ENCODE measurements at regions not wholly inside any gene's neighbourhood (a gene's known extent, or its start where the extent isn't known, plus 50 kb on each side); places are given as distances from the start of the nearest gene placed in this dataset.

DNA sequence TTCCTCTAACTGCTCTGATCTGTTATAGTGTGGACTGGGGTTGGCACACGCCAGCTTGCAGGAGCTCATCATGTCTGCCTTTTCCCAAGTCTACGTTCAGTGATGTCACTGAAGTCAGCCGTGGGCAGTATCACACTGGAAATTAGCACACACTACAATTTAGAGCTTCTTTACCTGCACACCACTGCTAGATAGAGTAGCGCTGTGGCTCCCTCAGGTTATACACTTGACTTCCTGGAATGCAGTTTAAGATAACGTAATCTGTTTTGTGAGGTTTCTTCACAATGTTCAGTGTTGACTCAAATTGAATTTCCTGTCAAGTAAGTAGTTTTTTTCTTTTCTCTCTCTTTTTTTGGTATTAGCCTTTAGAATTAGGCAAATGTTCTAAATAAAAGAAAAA, 487.2 kb downstream of the DCDC2C start:
- ChIA-PET CTCF (ENCODE audit: low intra/inter-chr PET ratio, low total read pairs) (no interaction called here), POLR2A (no interaction called here)
- Histone ChIP-seq H3K9ac (ENCODE audit: insufficient read depth, low read depth, low read length) (no peak overlapping the region), H2AFZ (ENCODE audit: low read length) (no peak overlapping the region), H3K79me2 (ENCODE audit: insufficient read depth, low read length) (no peaks in the 10 kb centered on the region), H4K20me1 (ENCODE audit: insufficient read depth, low read length) (no peaks in the 10 kb centered on the region), H3K4me3 (replicated peaks in 1 of 3; ENCODE audit: insufficient read depth in 1 of 3, low read depth in 2 of 3, low read length in 3 of 3) (no peak overlapping the region), H3K27me3 (ENCODE audit: control insufficient read depth in 1 of 2, insufficient read depth in 2 of 2, low read length in 2 of 2) (no peaks in the 10 kb centered on the region), H3K4me1 (ENCODE audit: insufficient read depth, low read length) (no peaks in the 10 kb centered on the region), H3K27ac (ENCODE audit: extremely low read length, insufficient read depth, low read length) (no peak overlapping the region), H3K9me3 (ENCODE audit: low read length) (peaks cover 73% of the 10 kb centered on the region), H3K4me2 (ENCODE audit: low read depth, low read length) (no peak overlapping the region), H3K36me3 (replicated peaks in 1 of 2; ENCODE audit: control insufficient read depth in 1 of 2, insufficient read depth in 2 of 2, low read length in 2 of 2) (no peaks in the 10 kb centered on the region)
- WGBS (ENCODE audit: low lambda C conversion rate), result 11% methylated on average over 5 of the region's 5 CpGs
- no TSS peak for BruUV-seq (replicated peaks)
- in situ Hi-C loops (cut with HindIII; ENCODE audit: extremely low pct_ligation_motif_present, low pct_unique_long_range_greater_than_20kb) (no loop called here), intact Hi-C loops (cut with micrococcal nuclease; ENCODE audit: unreplicated experiment) (no loop called here)
- TF ChIP-seq, protein P1, sequence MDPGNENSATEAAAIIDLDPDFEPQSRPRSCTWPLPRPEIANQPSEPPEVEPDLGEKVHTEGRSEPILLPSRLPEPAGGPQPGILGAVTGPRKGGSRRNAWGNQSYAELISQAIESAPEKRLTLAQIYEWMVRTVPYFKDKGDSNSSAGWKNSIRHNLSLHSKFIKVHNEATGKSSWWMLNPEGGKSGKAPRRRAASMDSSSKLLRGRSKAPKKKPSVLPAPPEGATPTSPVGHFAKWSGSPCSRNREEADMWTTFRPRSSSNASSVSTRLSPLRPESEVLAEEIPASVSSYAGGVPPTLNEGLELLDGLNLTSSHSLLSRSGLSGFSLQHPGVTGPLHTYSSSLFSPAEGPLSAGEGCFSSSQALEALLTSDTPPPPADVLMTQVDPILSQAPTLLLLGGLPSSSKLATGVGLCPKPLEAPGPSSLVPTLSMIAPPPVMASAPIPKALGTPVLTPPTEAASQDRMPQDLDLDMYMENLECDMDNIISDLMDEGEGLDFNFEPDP (CRISPR knock-in tag; conservative IDR thresholded peaks at IDR 0.05), result no peak
- TF ChIP-seq THYN1 (CRISPR knock-in tag; IDR thresholded peaks at IDR 0.05; ENCODE audit: borderline replicate concordance, low read depth) (no peak), PAF1 (CRISPR knock-in tag; IDR thresholded peaks at IDR 0.05) (no peak), KLF12 (CRISPR knock-in tag; IDR thresholded peaks at IDR 0.05; ENCODE audit: borderline replicate concordance) (no peak), JUND (CRISPR knock-in tag; IDR thresholded peaks at IDR 0.05) (no peak), PHF21A (CRISPR knock-in tag; IDR thresholded peaks at IDR 0.05) (no peak), GPN1 (CRISPR knock-in tag; IDR thresholded peaks at IDR 0.05; ENCODE audit: borderline replicate concordance) (no peak), ZNF138 (CRISPR knock-in tag; IDR thresholded peaks at IDR 0.05; ENCODE audit: low read depth) (no peak), ZNF670 (CRISPR knock-in tag; IDR thresholded peaks at IDR 0.05; ENCODE audit: borderline replicate concordance) (no peak)
- TF ChIP-seq, protein P2, sequence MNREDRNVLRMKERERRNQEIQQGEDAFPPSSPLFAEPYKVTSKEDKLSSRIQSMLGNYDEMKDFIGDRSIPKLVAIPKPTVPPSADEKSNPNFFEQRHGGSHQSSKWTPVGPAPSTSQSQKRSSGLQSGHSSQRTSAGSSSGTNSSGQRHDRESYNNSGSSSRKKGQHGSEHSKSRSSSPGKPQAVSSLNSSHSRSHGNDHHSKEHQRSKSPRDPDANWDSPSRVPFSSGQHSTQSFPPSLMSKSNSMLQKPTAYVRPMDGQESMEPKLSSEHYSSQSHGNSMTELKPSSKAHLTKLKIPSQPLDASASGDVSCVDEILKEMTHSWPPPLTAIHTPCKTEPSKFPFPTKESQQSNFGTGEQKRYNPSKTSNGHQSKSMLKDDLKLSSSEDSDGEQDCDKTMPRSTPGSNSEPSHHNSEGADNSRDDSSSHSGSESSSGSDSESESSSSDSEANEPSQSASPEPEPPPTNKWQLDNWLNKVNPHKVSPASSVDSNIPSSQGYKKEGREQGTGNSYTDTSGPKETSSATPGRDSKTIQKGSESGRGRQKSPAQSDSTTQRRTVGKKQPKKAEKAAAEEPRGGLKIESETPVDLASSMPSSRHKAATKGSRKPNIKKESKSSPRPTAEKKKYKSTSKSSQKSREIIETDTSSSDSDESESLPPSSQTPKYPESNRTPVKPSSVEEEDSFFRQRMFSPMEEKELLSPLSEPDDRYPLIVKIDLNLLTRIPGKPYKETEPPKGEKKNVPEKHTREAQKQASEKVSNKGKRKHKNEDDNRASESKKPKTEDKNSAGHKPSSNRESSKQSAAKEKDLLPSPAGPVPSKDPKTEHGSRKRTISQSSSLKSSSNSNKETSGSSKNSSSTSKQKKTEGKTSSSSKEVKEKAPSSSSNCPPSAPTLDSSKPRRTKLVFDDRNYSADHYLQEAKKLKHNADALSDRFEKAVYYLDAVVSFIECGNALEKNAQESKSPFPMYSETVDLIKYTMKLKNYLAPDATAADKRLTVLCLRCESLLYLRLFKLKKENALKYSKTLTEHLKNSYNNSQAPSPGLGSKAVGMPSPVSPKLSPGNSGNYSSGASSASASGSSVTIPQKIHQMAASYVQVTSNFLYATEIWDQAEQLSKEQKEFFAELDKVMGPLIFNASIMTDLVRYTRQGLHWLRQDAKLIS (CRISPR knock-in tag; IDR thresholded peaks at IDR 0.05), result no peak
- DNase-seq (ENCODE audit: low spot score) (no peak), FAIRE-seq (no peak), ATAC-seq (no peak)
